UCSD-AML1 (cell line): ENCODE measurements at regions not wholly inside any gene's neighbourhood (a gene's known extent, or its start where the extent isn't known, plus 50 kb on each side); places are given as distances from the start of the nearest gene placed in this dataset.

Experiments
- DNase-seq: peaks from one replicate; lab custom pipeline; 2025; ENCODE audit not compliant: unreplicated experiment; lab: John Stamatoyannopoulos, UW

DNA sequence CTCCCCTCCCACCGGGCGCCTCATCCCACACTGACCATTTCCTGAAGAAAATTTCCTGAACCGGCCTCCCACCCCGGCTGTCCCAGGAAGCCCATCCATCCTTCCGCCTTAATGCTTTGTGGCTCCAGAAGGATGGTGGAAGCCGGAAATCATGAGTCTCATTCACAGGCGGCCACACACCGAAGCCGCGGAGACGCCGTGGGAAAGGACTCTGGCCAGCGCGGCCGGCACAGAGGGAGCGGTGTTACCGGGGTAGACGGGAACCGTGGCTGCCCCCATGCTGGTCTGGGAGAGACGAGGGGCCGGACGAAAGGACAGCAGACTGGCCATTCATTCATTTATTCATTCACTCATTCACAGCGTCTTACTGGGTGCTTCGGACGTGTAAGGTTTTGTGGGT is 326.8 kb downstream of the SEC14L1 start:
- DNase-seq, result no peak

DNA sequence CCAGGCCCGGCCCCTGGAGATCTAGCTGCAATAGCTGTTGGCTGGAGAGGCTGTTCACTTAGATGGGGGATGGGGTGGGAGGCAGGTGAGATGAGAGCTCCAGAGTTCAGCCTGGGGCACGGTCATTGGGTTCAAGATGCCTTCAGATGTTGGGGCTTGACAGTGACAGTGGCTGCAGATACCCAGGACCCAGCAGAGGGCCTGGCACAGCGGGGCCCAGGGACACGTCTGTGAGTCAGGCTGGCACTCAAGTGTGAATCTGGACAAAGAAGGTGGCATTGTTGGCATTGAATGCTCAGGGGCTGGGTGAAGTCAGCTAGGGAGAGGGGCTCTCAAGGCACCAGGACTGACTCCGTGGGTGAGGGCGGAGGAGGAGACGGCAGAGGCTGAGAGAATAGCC is 328.1 kb downstream of the SEC14L1 start:
- DNase-seq, result no peak

DNA sequence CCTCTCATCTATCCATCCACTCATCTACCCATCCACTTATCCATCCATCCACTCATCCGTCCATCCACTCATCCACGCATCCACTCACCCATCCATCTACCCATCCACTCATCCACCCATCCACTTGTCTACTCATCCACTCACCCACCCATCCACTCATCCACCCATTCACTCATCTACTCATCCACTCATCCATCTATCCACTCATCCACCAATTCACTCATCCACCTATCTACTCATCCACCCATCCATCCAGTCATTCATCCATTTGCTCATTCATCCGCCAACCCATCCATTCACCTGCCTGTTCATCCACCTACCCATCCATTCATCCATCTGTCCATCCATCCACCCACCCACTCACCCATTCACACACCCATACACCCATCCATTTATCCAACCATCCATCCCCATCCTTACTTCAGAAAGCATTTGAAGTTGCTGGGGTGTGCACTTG is 329.6 kb downstream of the SEC14L1 start:
- no peak for DNase-seq

DNA sequence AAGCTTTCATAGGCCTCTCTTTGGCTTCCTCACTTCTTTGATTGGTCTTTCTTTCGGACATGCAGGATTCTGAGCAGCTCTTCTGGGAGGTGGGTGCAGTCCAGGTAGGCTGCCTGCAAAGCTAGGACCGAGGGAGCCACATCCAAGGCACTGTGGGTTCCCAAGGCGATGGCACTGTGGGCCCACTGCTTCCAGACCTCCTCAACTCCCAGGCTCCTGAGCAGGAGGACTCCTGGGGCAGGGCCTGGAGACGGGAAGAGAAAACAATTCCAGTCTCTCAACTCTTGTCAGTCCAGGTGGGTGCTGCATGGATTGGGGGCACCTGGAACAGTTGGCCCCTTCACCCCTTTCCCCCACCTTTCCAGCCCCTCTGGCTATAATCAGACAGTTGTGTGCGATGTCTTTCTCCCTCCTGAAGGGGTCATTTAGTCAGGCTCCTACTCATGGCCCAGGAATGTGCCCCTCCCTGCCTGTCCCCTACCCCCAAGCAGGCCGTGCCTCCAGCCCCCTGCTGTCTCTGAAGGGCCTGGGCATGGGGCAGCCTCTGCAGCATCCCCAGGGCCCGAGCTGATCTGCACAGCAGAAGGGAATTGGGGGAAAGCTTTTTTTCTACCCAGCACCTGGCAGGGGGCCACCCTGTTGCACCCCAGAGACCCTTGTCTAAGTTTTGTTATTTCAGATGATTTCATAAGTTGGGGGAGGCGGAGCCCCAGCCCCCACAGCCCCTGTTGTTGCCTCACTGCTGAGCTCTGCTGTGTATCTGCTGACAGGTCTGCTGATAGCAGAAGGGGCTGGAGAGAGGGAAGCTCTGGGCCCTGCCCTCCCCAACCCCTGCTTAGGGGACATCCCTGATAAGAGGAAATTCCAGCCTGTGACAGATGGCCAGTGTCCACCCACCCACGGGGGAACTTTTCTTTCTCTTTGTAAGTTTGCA is 330.3 kb downstream of the SEC14L1 start:
- no peak for DNase-seq

DNA sequence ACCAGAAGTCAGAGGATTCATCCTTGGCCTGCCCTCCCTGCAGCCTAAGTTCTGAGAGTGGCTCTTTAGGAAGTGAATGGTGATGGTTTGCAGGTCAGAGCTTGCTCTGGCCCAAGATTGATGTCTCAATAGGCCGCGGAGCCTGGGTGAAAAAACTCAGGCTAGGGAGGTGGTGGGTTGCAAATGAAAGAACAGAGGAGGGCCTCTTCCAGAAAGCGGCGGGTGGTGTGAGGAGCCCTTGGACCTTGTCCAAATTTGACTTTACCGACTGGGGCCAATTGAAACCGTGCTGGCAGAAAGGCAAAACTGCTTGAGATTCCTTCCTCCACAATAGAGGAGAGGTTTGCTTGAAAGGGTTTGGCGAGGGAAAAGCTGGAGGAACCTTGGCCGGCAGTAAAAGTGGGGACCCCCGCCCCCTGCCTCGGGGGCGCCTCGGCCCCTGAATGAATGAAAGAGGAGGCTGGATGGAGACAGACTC is 331.3 kb downstream of the SEC14L1 start:
- no peak for DNase-seq

DNA sequence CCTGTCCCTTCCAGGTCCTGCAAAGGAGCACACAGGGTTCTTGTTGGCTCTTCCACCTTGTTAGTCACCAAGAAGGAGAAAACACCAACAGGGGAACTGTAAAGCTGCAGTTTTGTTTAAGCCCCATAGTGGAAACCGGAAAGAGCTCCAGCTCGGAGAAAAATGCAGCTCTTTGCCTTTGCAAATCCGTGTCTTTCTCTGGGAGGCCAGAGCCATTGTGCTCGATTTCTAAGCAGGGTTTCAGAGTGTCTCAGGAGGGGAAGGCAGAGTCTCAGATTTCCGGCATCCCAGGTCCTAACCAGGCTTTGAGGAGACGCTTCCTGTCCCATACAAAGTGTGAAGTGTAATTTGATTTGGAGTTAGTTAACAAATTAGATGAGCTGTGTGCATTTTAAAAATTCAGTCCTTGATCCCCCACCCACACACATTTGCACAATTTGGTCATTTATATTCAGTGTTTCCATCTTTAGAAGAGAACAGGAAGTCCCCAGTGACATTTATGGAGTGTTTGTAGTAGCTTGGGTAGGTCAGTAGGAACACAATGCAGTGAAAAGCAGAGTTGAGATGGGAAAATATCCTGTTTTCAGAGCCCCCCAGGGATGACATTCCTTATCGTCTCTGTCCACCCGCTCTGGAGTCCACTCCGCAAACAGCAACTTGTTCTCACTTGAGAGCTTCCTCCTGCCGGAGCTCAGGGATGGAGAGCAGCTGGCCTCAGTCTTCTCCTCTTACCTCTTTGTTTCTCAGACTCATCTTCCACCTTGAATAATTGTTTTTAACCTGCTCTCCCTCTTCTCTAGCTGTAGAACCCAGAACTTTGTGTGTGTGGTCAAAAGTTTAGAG is 331.9 kb downstream of the SEC14L1 start:
- no peak for DNase-seq

DNA sequence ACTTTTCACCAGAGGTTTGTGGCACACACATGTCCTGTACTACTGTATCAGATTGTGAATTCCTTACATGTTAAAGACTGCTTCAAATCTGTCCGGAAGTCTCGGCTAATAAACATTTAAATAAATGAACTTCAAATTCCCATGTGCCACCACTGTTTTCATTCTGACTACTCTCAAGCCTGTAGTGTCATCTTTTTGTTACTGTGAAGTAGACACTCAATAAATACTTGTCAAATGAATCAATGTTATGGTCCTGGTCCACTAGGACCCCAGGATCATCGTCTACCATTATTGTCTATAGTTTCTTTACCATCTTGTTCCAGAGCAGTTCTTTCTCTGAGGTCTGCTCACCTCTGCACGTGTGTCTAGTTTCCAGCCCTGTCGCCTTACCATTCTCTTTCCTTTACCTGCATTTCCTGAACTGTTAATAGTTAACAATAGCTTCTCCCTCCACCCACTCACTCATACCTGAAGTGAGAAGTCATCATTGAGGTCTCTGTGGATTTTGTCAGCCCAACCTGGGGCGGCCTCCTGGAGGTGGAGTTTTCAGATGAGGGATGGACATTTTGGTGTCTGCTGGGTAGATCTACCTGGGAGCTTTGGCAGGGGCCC is 333.0 kb downstream of the SEC14L1 start:
- no peak for DNase-seq

DNA sequence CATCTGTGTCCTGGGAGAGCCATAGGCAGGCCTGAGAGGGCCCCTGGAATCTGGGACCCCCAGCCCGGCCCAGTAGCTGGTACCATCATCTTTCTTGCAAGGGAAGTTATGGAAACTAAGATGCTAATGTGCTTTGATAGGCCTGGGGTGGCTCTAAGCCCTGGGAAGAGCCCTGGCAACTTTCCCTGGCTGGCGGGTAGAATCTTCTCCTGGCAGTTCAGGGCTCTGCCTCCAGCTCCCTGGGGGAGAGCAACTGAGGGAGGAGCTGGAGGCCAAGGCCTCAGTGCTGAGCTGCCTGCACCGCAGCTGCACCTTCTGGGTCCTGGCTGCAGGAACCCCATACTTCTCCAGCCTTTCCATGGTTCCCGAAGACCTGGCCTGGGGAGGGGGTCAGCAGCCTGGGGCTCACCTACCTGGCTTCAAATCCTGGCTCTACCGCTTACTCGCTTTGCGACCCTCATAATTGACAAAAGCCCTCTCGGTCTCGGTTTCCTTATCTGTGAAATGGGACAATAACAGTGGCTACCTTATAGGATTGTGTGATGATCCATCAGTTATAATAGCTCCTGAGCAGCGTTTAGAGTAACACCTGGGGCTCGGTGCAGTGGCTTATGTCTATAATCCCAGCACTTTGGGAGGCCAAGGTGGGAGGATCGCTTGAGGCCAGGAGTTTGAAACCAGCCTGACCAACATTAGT is 333.7 kb downstream of the SEC14L1 start:
- no peak for DNase-seq

DNA sequence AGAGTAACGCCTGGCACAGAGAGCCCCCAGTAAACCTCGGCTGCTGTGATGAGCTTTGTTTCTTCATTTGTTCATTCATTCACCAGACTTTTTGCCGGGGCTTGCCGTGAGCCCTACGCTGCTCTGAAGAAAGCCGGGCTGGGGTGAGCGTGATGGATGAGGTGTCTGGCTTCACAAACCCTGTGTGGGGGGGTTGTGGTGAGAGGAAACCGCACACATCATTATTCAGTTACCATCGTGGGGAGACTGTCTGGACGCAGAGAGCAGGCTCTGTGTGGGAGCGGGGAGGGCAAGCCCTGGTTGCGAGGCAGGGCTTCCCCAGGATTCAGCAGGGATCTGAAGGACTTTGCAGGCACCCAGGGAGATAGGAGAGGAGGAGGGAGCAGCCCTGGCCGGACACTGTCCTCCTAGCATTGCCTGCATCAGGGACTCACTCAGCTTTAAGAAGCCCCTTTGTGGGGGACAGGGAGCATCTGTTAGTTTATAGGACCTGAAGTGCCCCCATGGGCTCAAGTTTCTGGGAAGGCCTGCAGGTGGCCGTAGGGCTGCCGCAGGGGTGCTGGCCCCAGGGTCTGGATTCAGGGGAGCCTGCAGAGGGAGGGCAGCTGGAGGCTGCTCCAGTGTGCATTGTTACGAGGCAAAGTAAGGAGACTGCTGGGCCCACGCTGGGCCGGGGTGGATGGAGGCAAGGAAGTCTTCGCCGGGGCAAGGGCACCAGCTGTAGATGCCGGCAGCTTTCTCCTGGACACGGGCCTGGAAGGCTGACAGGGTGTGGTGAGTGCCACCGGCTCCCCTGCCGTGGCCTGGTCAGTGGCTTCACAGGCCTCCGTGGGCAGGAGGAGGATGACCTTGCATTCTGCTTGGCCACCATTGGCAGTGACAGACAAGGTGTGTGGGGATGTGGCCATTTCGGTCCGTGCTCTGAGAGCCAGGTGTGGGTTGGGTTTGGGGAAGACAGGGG is 334.5 kb downstream of the SEC14L1 start:
- DNase-seq, result peak; percentile 71

DNA sequence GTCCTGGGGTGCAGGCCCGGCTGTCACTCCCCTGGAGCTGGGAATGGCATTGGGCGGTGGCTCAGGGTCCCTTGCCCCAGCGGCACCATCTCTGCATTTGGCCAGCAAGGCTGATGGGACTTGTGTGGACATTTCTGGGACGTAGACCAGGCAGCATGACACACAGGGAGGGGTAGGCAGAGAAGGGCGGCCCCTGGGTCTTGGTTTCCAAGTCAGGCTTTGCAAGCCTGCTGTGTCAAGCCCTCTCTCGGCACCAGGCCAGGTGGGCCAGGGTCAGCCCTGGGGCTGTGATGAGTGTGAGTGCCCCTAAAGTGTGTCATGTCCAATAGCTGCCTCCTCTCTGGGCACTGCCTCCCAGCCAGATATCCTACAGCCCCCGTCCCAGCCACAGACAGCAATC is 335.2 kb downstream of the SEC14L1 start:
- no peak for DNase-seq

DNA sequence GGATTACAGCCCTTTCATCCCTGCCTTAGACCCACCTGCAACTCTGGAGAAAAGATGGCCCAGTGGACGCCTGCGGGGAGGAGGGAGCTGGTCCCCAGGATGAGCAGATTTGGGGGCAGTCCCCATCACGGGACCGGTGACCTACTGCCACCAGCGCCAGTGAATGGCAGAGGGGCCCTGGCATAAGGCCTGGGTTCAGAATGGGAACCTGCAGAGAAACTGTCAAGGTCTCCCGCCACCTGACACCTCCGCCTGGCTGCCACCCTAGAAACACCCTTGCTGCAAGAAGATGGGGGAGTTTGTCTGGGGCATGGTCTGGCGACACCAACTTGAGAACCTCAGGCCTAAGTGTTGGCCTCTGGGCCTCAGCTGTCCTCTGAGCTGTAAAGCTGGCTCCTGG is 335.7 kb downstream of the SEC14L1 start:
- no peak for DNase-seq

DNA sequence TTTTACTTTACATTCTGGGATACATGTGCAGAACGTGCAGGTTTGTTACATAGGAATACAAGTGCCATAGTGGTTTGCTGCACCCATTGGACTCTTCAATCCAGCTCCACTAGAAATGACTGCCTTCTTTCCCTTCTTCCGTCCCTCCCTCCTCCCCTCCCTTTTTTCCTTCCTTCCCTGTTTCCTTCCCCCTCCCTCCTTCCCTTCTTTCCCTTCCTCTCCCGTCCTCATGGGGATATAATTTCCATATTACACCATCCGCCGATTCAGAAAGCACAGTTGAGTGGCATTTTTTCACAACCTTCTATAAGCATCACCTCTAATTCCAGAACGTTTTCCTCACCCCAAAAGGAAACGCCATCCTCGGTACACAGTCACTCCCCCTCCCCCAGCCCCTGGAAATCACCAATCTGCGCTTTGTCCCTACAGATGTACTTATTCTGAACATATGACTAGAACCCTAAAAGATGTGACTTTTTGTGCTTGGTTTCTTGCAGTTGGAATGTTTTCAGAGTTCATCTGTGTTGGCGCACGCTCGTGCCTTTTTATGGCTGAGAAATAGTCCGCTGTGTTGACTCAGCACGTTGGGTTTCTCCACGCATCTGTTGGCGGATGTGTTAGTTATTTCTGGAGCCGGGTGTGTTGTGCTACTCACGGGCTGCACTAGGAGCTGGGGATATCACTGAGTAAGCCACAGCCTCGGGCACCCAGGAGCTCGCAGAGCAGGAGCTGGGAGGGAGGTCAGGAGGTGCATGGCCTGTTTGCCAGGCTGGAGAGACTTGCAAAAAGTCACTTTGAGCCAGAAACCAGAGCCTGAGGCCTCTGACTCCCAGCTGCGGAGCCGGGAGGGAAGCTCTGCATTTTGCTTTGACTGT is 336.4 kb downstream of the SEC14L1 start:
- DNase-seq, result peak; percentile 19

DNA sequence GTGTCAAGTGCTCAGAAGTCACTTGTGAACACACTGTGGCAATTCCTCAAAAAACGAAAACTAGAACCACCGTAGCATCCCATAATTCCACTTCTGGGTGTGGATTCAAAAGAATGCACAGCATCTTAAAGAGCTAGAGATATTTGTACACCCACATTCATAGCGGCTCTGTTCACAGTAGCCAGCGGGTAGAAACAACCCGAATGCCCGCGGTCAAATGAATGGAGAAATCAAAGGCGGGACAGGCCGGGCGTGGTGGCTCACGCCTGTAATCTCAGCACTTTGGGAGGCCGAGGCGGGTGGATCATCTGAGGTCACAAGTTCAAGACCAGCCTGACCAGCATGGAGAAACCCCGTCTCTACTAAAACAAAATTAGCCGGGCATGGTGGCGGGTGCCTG is 337.5 kb downstream of the SEC14L1 start:
- DNase-seq, result no peak

DNA sequence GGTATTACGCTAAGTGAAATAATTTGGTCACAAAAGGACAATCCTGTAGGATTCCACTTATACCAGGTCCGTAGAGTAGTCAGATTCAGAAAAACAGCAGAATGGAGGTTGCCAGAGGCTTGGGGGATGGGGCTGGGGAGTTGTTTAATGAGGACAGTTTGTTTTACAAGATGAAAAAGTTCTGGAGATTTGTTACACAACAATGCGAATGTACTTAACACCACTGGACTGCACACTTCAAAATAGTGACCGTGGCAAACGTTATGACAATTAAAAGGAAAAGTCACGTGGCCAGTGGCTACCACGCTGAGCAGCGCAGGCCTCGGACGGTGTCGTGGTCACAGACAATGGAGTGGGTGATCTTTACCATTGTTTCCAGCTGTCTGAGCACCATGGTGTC is 338.1 kb downstream of the SEC14L1 start:
- DNase-seq, result no peak

DNA sequence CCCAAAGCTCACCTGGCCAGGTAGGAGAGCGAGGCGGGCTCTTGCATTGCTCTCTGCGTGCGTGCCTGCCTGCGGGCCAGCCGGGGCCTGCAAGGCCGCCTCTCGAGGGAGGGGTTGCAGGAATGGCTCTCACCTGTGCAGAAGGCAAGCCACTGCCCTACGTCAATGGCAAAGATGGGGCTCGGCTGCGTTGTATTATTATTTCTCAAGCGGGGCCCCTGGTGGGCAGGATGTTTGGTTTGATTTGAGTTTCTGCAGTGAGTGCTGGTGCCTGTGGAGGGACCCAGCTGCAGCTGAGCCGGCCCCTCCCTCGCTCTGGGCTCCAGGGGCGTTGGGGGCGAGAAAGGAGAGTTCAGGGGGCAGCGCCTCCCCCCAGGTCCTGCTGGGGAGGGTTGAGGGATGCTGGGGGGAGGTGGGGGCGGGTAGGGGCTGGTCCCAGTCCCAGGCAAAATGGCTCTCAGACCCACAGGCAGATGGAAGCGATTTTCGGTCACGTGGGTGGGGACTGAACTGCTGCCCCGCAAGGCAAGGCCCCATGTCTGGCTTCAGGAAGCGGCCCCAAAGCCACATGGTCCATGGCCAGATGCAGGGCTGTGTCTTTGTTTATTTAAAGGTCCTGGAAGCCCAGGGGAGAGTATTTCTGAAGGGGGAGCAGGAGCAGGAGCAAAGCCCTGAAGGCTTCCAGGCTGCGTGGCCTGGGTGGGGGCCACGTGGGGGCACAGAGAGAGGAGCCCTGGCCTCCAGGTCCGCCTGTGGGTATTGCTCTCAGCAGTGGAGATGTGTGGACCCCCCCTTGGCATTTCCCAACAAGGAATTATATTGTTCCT is 338.8 kb downstream of the SEC14L1 start:
- no peak for DNase-seq

DNA sequence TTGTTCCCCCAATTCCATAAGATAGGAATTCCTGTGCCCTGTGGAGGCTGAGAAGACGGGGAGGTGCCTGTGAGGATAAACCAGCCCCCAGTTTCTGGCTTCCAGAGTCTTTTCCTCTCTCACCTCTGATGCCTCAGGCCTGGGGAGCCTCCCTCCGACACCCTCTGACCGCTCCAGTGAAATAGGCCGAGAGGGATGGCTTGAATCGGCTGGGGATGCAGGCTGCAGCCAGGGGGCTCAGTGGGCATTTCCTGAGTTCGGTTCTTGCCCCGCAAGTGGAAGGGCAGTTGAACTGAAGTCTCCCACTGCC is 339.4 kb downstream of the SEC14L1 start:
- DNase-seq, result no peak

DNA sequence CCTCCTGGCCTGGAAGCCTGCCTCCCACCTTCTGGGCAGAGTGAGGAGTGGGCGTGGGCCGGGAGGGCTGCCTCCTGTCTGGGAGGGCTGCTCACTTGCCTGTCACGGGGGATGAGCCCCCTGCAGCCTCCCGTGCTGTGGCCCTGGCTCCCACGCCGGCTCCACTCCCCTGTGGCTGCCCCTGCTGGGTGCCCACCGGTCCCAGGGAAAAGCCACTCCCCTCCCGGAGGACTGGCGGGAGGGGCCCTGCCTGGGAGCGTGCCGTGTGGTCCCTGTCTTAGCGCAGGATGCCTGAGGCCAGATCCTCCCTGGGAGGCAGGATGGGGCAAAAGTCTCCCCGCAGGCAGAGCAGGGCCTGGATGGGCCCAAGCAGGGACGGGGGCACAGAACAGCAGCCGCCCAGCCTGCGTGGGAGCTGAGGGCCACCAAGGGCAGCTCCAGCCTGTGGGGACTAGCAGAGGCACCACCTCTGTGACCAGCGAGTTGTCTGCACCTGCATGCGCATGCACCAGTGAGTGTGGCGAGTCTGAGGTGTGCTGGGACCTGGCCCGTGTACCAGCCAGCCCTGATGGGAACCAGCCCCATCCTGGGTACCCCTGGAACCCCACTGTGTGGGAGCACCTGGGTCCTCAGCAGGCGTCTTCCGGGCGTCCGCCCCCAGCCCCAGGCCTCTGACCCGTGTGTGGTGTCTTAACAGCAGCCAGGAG is 339.9 kb downstream of the SEC14L1 start:
- DNase-seq, result no peak
